ENCODE measurements at regions not wholly inside any gene's neighbourhood (a gene's known extent, or its start where the extent isn't known, plus 50 kb on each side); places are given as distances from the start of the nearest gene placed in this dataset.

DNA sequence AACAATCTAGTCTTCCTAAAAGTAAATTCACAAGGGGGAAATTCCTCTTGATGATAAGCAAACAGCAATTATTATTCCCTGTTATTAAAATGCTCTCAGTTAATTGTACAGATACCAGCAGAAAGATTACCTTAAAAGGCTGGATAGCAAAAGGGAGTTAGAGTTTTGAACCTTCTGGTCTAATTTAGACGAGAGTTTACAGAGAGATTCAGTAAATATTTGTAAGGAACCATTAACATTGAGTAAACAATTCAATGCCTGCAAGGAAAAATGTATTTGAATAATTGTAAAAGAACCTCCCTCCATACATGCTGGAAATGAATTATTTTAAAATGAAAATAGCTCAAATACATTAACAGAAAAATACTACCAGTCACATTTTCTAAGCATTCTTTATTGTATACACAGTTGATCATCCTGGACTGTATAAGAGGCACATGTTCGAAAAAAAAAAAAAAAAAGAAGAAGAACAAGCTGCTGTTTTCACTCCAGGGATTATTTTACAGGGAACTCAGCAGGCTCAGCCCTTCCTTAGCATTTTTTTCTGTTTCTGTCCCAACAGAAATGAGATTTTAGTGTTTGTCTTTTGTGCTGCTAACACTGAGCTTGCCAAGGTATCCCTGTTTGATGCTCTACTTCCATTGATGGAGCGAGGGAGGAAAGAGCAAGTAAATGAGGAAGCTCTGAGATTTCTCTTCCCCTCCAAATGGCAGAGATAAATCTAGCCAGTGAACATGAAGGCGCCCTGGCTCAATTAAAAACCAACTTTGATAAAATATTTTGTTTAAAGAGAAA, 141.1 kb downstream of the ENC1 start:
- no peak overlapping the region for H3K4me3 ChIP-seq
- H3K4me1 ChIP-seq (ENCODE audit: control insufficient read depth in 1 of 2, low read depth in 2 of 2): no peaks in the 10 kb centered on the region
- DNase-seq (ENCODE audit: low spot score): no peak
- no peak for ATAC-seq (ENCODE audit: insufficient number of reproducible peaks, low FRiP score, low read depth)
- TF ChIP-seq, protein P1, sequence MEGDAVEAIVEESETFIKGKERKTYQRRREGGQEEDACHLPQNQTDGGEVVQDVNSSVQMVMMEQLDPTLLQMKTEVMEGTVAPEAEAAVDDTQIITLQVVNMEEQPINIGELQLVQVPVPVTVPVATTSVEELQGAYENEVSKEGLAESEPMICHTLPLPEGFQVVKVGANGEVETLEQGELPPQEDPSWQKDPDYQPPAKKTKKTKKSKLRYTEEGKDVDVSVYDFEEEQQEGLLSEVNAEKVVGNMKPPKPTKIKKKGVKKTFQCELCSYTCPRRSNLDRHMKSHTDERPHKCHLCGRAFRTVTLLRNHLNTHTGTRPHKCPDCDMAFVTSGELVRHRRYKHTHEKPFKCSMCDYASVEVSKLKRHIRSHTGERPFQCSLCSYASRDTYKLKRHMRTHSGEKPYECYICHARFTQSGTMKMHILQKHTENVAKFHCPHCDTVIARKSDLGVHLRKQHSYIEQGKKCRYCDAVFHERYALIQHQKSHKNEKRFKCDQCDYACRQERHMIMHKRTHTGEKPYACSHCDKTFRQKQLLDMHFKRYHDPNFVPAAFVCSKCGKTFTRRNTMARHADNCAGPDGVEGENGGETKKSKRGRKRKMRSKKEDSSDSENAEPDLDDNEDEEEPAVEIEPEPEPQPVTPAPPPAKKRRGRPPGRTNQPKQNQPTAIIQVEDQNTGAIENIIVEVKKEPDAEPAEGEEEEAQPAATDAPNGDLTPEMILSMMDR (IDR thresholded peaks at IDR 0.05): no peak
- no peak overlapping the region for H3K27ac ChIP-seq
- no peaks in the 10 kb centered on the region for H3K36me3 ChIP-seq
- H3K9me3 ChIP-seq: no peaks in the 10 kb centered on the region
- no peaks in the 10 kb centered on the region for H3K27me3 ChIP-seq (replicated peaks; ENCODE audit: insufficient read depth)

DNA sequence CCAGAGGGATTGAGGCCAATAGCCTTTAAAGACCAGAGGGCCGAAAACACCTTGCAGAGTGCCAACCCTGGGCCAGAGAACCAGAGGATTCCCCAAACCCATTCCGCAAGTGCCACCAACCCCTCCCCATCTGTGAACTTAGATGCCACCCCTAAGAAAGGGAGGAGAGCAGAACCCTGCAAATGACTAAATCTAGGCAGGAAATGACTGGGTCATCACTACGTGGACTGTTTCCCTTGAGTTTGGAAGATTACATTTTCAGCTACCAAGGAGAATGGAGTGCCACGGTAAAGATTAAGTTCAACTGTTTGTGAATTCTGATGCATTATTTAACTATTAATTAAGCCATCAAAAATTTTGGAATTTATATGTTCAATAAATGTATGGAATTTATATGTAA, 142.8 kb downstream of the ENC1 start:
- H3K36me3 ChIP-seq: no peaks in the 10 kb centered on the region
- H3K4me3 ChIP-seq: no peak overlapping the region
- ATAC-seq (ENCODE audit: insufficient number of reproducible peaks, low FRiP score, low read depth) (no peak), DNase-seq (ENCODE audit: low spot score) (no peak)
- TF ChIP-seq, protein P1 (IDR thresholded peaks at IDR 0.05): no peak
- H3K4me1 ChIP-seq (ENCODE audit: control insufficient read depth in 1 of 2, low read depth in 2 of 2): no peaks in the 10 kb centered on the region
- no peaks in the 10 kb centered on the region for H3K27me3 ChIP-seq (replicated peaks; ENCODE audit: insufficient read depth)
- H3K27ac ChIP-seq: no peak overlapping the region
- no peaks in the 10 kb centered on the region for H3K9me3 ChIP-seq

DNA sequence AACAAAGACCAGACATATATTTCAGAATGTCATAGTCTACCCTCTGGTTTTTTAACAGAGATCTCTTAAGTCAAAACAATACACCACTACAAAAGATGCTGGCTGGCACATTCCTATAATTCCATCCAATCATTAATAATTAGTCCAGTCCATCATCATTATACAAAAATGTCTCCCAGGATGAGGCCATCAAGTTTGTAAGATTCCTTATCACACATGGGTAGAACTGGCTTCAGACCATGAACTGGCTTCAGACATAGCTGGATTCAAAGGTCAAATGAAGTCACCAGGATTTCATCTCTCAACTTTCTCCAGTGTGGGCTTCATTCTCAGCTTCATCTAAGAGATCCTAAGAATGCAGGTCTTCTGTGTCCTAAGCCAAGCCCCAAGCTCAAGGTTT, 147.1 kb downstream of the ENC1 start:
- no peak for ATAC-seq (ENCODE audit: insufficient number of reproducible peaks, low FRiP score, low read depth)
- DNase-seq (ENCODE audit: low spot score): no peak
- Histone ChIP-seq H3K9me3 (no peaks in the 10 kb centered on the region), H3K4me3 (no peak overlapping the region), H3K4me1 (ENCODE audit: control insufficient read depth in 1 of 2, low read depth in 2 of 2) (no peaks in the 10 kb centered on the region), H3K27me3 (replicated peaks; ENCODE audit: insufficient read depth) (no peaks in the 10 kb centered on the region), H3K36me3 (no peaks in the 10 kb centered on the region), H3K27ac (no peak overlapping the region)
- TF ChIP-seq, protein P1 (IDR thresholded peaks at IDR 0.05): no peak

DNA sequence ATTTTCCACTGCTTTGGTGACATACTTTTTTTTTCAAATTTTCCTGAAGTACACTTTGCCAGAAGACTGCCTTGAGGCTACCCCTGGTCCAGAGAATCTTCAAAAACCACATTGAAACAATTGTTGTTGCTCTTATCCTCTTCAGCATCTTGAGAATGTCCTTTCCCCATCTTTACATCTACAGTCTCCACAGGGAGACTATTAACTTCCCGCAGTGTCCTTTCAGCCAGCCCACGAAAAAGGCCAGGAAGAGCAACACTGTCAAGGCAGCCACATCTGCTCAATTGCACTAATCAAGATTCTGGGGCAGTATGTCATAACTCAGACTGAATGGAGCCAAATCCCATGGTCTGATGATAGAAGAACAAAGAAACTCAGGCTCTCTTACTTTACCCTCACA, 148.3 kb downstream of the ENC1 start:
- no peak for DNase-seq (ENCODE audit: low spot score)
- TF ChIP-seq, protein P1 (IDR thresholded peaks at IDR 0.05): no peak
- ATAC-seq (ENCODE audit: insufficient number of reproducible peaks, low FRiP score, low read depth): no peak
- Histone ChIP-seq H3K27ac (no peak overlapping the region), H3K4me3 (no peak overlapping the region), H3K27me3 (replicated peaks; ENCODE audit: insufficient read depth) (no peaks in the 10 kb centered on the region), H3K9me3 (no peaks in the 10 kb centered on the region), H3K36me3 (no peaks in the 10 kb centered on the region), H3K4me1 (ENCODE audit: control insufficient read depth in 1 of 2, low read depth in 2 of 2) (no peaks in the 10 kb centered on the region)

DNA sequence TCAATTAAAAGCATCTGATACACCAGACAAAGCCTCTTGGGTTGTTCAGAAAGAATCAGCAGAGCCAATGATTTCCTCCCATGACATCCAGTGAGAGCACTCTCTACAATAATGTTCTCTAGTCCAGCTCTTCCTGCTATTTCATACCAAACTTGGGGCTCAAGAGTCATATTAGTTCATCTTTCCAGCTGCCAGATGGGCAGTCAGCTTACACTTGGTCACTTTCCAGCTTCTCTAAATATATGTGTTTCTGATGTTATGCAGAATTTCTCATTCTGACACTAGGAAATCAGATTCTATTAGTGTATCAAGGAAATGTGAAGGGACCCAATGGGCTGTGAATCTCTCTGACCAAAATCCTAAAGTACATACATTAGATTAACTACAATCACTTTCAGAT, 148.9 kb downstream of the ENC1 start:
- H3K27me3 ChIP-seq (replicated peaks; ENCODE audit: insufficient read depth): no peaks in the 10 kb centered on the region
- DNase-seq (ENCODE audit: low spot score) (no peak), ATAC-seq (ENCODE audit: insufficient number of reproducible peaks, low FRiP score, low read depth) (no peak)
- H3K4me3 ChIP-seq: no peak overlapping the region
- H3K9me3 ChIP-seq: no peaks in the 10 kb centered on the region
- H3K27ac ChIP-seq: no peak overlapping the region
- TF ChIP-seq, protein P1 (IDR thresholded peaks at IDR 0.05): no peak
- no peaks in the 10 kb centered on the region for H3K4me1 ChIP-seq (ENCODE audit: control insufficient read depth in 1 of 2, low read depth in 2 of 2)
- H3K36me3 ChIP-seq: no peaks in the 10 kb centered on the region

Measured in thoracic aorta (tissue), 2 donors.